Neural cell (in vitro differentiated cells): ENCODE measurements at regions not wholly inside any gene's neighbourhood (a gene's known extent, or its start where the extent isn't known, plus 50 kb on each side); places are given as distances from the start of the nearest gene placed in this dataset.

ENCODE experiments used
- CTCF ChIP-seq: fragments of 450-650 bp; IDR thresholded peaks from 2 replicates; pipeline ENCODE4 v1.5.1; 2014; ENCODE audit warnings: antibody characterized with exemption, mild to moderate bottlenecking, moderate library complexity; ENCODE audit not compliant: poor library complexity, severe bottlenecking
- POLR2AphosphoS5 ChIP-seq: IDR thresholded peaks from 2 replicates; pipeline ENCODE4 v1.6.1; 2012

- TF ChIP-seq CTCF (no peak), POLR2AphosphoS5 (no peak)
These were observed 248.0 kb upstream of the TANK start for GRCh38 chr2:160912276-160912675.
